OCI-LY1 (cell line): ENCODE measurements at regions not wholly inside any gene's neighbourhood (a gene's known extent, or its start where the extent isn't known, plus 50 kb on each side); places are given as distances from the start of the nearest gene placed in this dataset.

Experiments used
- EZH2 ChIP-seq: fragments of 200-600 bp; sonication (generic), shearing (Covaris generic); IDR thresholded peaks from 2 replicates; pipeline ENCODE4 v1.8.0; 2017; ENCODE audit warnings: borderline replicate concordance, mixed run types, mild to moderate bottlenecking, antibody characterized with exemption, low read length, moderate library complexity, mixed read lengths
- TF ChIP-seq, protein P1 (sequence below): fragments of 200-600 bp; sonication (generic), shearing (Covaris generic); IDR thresholded peaks from 2 replicates; pipeline ENCODE4 v1.5.1; 2017; ENCODE audit warnings: mild to moderate bottlenecking, antibody characterized with exemption, low read length, moderate library complexity, mixed read lengths

DNA sequence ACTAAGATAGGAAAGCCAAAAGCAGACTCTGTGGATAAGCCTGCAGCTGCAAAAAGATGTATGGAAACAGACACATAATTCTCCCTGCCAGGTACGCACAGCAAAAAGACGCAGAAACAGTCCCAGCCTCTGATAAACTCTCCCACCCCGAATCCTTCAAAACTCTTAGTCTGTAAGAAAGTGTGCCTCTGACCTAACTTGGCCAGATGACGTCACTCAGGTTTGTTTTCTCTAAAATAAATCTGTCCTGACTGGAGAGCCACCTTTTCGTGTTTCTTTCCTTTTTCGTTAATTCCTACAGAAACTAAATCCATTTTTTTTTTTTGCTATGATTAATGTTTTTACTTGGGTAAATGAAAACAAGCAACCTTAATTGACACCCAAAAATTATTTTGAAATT, 793.8 kb downstream of the SORCS1 start:
- TF ChIP-seq, protein P1, sequence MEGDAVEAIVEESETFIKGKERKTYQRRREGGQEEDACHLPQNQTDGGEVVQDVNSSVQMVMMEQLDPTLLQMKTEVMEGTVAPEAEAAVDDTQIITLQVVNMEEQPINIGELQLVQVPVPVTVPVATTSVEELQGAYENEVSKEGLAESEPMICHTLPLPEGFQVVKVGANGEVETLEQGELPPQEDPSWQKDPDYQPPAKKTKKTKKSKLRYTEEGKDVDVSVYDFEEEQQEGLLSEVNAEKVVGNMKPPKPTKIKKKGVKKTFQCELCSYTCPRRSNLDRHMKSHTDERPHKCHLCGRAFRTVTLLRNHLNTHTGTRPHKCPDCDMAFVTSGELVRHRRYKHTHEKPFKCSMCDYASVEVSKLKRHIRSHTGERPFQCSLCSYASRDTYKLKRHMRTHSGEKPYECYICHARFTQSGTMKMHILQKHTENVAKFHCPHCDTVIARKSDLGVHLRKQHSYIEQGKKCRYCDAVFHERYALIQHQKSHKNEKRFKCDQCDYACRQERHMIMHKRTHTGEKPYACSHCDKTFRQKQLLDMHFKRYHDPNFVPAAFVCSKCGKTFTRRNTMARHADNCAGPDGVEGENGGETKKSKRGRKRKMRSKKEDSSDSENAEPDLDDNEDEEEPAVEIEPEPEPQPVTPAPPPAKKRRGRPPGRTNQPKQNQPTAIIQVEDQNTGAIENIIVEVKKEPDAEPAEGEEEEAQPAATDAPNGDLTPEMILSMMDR = no peak
- TF ChIP-seq EZH2 = no peak
